Esophagus squamous epithelium (tissue), 5 donors: ENCODE measurements at regions not wholly inside any gene's neighbourhood (a gene's known extent, or its start where the extent isn't known, plus 50 kb on each side); places are given as distances from the start of the nearest gene placed in this dataset.

Source experiments
- DNase-seq: peaks from one replicate; lab custom pipeline; 2025; lab: John Stamatoyannopoulos, UW
- H3K27ac ChIP-seq, 4 donors: fragments of 200-600 bp; sonication (generic); one replicate each; pipeline ENCODE4 v1.5.1; 2016 to 2019; ENCODE audit warnings: mild to moderate bottlenecking in 1 of 4
- H3K27me3 ChIP-seq, 4 donors: fragments of 200-600 bp; sonication (generic); 1 replicate in 3 of 4; 2 replicates in 1 of 4; pipeline versions ENCODE4 v1.5.1 to v1.6.0; 2017 to 2021; ENCODE audit warnings: antibody characterized with exemption in 1 of 4
- H3K36me3 ChIP-seq, 3 donors: fragments of 200-600 bp; sonication (generic); one replicate each; pipeline ENCODE4 v1.5.1; 2016 to 2019
- H3K4me1 ChIP-seq, 3 donors: fragments of 200-600 bp; sonication (generic); one replicate each; pipeline ENCODE4 v1.5.1; 2017 to 2019
- H3K4me3 ChIP-seq, 4 donors: fragments of 200-600 bp; sonication (generic); 1 replicate in 3 of 4; 2 replicates in 1 of 4; pipeline ENCODE4 v1.5.1; 2016 to 2019; ENCODE audit warnings: mild to moderate bottlenecking in 2 of 4, moderate library complexity in 1 of 4
- H3K9me3 ChIP-seq, 3 donors: fragments of 200-600 bp; sonication (generic); one replicate each; pipeline ENCODE4 v1.5.1; 2016 to 2019
- POLR2A ChIP-seq, 4 donors: fragments of 450-650 bp; IDR thresholded peaks; one replicate each; pipeline ENCODE4 v1.6.1; 2017; ENCODE audit warnings: antibody characterized with exemption in 4 of 4, mild to moderate bottlenecking in 4 of 4, moderate library complexity in 3 of 4
- WGBS, 2 donors: methylation state at CpG; one replicate each; pipeline ENCODE4 v1.1.5; 2018; 5-methylcytosine and 5-hydroxymethylcytosine counted together
- intact Hi-C: fragments of 100-400 bp; cut with DNase I; formaldehyde crosslinking; loops from one replicate; pipeline ENCODE4 v1.15.0; 2022
- TF ChIP-seq, protein P1 (sequence below), 6 experiments: fragments of 450-650 bp in 4 of 6; fragments of 200-600 bp in 2 of 6; sonication (generic) in 2 of 6; IDR thresholded peaks; one replicate each; pipeline ENCODE4 v1.5.1; 2016 to 2019; ENCODE audit warnings: antibody characterized with exemption in 6 of 6, mild to moderate bottlenecking in 4 of 6, moderate library complexity in 4 of 6
- donor health status: DM: yes; HTN: yes; CAD: no.

DNA sequence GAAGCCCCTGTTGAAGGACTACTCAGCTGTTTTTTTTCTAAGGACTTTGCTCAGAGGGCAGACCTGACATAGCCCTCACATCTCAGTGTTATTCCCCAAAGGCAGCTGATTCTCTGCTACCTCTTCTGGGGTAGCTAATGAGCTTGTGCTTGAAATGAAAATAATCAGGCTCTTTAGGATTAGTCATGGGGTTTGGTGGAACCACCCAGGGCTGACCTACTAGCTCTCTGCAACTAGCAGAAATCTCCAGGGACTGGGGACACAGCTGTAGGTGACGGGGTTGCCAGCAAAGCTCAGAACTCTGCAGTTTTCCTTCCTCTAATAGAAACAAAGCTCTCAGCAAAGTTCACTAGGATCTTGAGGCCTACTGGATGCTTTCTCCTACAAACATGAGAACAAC lies 106.4 kb upstream of the BCL9 start:
- TF ChIP-seq, protein P1, sequence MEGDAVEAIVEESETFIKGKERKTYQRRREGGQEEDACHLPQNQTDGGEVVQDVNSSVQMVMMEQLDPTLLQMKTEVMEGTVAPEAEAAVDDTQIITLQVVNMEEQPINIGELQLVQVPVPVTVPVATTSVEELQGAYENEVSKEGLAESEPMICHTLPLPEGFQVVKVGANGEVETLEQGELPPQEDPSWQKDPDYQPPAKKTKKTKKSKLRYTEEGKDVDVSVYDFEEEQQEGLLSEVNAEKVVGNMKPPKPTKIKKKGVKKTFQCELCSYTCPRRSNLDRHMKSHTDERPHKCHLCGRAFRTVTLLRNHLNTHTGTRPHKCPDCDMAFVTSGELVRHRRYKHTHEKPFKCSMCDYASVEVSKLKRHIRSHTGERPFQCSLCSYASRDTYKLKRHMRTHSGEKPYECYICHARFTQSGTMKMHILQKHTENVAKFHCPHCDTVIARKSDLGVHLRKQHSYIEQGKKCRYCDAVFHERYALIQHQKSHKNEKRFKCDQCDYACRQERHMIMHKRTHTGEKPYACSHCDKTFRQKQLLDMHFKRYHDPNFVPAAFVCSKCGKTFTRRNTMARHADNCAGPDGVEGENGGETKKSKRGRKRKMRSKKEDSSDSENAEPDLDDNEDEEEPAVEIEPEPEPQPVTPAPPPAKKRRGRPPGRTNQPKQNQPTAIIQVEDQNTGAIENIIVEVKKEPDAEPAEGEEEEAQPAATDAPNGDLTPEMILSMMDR (IDR thresholded peaks at IDR 0.05) = no peak
- no peak for TF ChIP-seq POLR2A (IDR thresholded peaks at IDR 0.05)
- intact Hi-C loops = no loop called here
- Histone ChIP-seq H3K27ac (no peak overlapping the region), H3K27me3 (peaks cover 0 to 6% (median 0%) of the 10 kb centered on the region in 4 donors), H3K4me3 (no peak overlapping the region), H3K36me3 (no peaks in the 10 kb centered on the region), H3K9me3 (no peaks in the 10 kb centered on the region), H3K4me1 (no peaks in the 10 kb centered on the region)
- WGBS, 2 donors = 78% methylated on average over 1 of the region's 1 CpG; no CpG with 5 or more reads in 1 of the 2 donors
- no peak for DNase-seq

DNA sequence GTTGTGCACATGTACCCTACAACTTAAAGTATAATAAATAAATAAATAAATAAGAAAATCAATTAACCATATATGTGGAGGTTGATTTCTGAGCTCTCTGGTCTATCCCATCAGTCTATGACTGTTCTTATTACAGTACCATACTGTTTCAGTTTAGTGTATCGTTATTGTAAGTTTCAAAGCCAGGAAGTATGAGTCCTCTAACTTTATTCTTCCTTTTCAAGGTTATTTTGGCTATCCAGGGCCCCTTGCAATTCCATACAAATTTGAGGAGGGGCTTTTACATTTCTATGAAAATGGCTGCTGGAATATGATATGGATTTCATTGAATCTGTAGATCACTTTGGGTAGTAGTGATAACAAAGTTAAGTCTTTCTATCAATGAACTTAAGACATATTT lies 96.9 kb upstream of the BCL9 start:
- WGBS, 2 donors = 77 to 87% methylated on average over 1 of the region's 1 CpG
- Histone ChIP-seq H3K36me3 (no peaks in the 10 kb centered on the region), H3K27ac (no peak overlapping the region), H3K27me3 (no peaks in the 10 kb centered on the region), H3K9me3 (peaks cover 0 to 22% (median 6%) of the 10 kb centered on the region in 3 donors), H3K4me1 (no peaks in the 10 kb centered on the region), H3K4me3 (no peak overlapping the region)
- no peak for TF ChIP-seq POLR2A (IDR thresholded peaks at IDR 0.05)
- TF ChIP-seq, protein P1 (IDR thresholded peaks at IDR 0.05) = no peak
- intact Hi-C loops = no loop called here
- no peak for DNase-seq

DNA sequence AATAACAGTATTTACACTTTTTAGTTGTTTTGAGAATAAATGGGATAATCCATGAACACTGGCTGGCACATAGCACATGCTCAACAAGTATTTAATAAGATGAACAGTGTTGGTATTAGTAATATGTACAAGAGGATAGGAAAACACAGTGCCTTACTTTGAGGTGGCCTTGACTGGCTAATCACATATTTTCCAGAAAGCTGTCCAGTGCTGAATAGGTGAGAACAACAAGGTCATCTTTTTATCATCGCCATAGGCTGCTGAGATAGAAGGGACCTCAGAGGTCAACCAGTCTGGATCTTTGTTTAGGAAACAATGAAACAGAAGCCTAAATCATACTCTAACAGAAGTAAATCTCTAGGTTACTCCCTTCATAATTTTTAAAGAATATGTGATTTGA lies 89.7 kb upstream of the BCL9 start:
- Histone ChIP-seq H3K27ac (no peak overlapping the region), H3K27me3 (peaks cover 0 to 3% (median 0%) of the 10 kb centered on the region in 4 donors), H3K9me3 (no peaks in the 10 kb centered on the region), H3K4me3 (no peak overlapping the region), H3K4me1 (no peaks in the 10 kb centered on the region), H3K36me3 (no peaks in the 10 kb centered on the region)
- DNase-seq = no peak
- 82 to 83% methylated on average over 1 of the region's 1 CpG for WGBS, 2 donors
- intact Hi-C loops = no loop called here
- TF ChIP-seq, protein P1 (IDR thresholded peaks at IDR 0.05) = no peak
- no peak for TF ChIP-seq POLR2A (IDR thresholded peaks at IDR 0.05)

DNA sequence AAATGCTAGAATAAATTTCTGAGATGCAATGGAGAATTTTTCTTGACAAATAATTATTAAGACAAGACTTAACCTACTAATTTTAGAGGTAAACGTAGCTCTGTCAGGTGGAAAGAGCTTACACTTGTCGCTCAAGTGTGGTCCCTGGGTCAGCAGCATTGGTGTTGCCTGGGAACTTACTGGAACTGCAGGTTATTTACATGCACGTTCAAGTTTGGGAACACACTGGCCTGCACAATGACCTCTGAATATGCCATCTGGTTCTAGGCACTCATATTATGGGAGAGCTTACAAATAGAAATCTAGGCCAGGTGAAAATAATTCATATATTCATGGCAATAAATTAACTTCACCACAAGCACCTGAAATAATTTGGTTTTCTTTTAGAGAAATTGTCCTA lies 88.5 kb upstream of the BCL9 start:
- TF ChIP-seq, protein P1 (IDR thresholded peaks at IDR 0.05) = no peak
- TF ChIP-seq POLR2A (IDR thresholded peaks at IDR 0.05) = no peak
- WGBS, 2 donors = 53 to 70% methylated on average over 3 of the region's 3 CpGs

DNA sequence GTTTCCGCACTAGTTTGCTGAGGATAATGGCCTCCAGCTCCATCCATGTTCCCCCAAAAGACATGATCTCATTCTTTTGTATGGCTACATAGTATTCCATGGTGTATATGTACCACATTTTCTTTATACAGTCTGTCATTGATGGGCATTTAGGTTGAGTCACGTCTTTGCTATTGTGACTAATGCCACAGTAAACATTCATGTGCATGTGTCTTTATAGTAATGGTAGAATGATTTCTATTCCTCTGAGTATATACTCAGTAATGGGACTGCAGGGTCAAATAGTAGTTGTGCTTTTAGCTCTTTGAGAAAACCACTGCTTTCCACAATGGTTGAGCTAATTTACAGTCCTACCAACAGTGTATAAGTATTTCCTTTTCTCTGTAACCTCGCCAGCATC lies 78.3 kb upstream of the BCL9 start:
- WGBS, 2 donors = 54 to 59% methylated on average over 3 of the region's 3 CpGs
- DNase-seq = no peak
- intact Hi-C loops = no loop called here
- Histone ChIP-seq H3K4me3 (no peak overlapping the region), H3K9me3 (peaks cover 0 to 6% (median 0%) of the 10 kb centered on the region in 3 donors), H3K36me3 (no peaks in the 10 kb centered on the region), H3K4me1 (no peaks in the 10 kb centered on the region), H3K27me3 (peaks cover 0 to 3% (median 0%) of the 10 kb centered on the region in 4 donors), H3K27ac (no peak overlapping the region)
- no peak for TF ChIP-seq POLR2A (IDR thresholded peaks at IDR 0.05)
- TF ChIP-seq, protein P1 (IDR thresholded peaks at IDR 0.05) = no peak

More for the DNA sequence above, 88.5 kb upstream of the BCL9 start:
- DNase-seq = no peak
- intact Hi-C loops = no loop called here
- Histone ChIP-seq H3K27ac (no peak overlapping the region), H3K9me3 (no peaks in the 10 kb centered on the region), H3K4me1 (no peaks in the 10 kb centered on the region), H3K27me3 (peaks cover 0 to 3% (median 0%) of the 10 kb centered on the region in 4 donors), H3K4me3 (no peak overlapping the region), H3K36me3 (no peaks in the 10 kb centered on the region)
